ENCODE measurements at regions not wholly inside any gene's neighbourhood (a gene's known extent, or its start where the extent isn't known, plus 50 kb on each side); places are given as distances from the start of the nearest gene placed in this dataset.

GRCh38 chr11:70643642-70644041 lies 245.3 kb downstream of the CTTN start:
- H4K20me1 ChIP-seq (ENCODE audit: insufficient read depth, low read depth, low read length) = no peaks in the 10 kb centered on the region
- no peaks in the 10 kb centered on the region for H3K36me3 ChIP-seq (ENCODE audit: insufficient read depth, low read length)
- no peaks in the 10 kb centered on the region for H3K79me2 ChIP-seq (ENCODE audit: low read length)
- peaks cover 4% of the 10 kb centered on the region for H3K4me1 ChIP-seq (ENCODE audit: low read length)
- no peaks in the 10 kb centered on the region for H3K9me2 ChIP-seq (replicated peaks; ENCODE audit: insufficient read depth, low read length)
- H3K27ac ChIP-seq (ENCODE audit: low read length) = no peak overlapping the region
- no peak overlapping the region for H3K4me3 ChIP-seq (ENCODE audit: low read length)
- no peaks in the 10 kb centered on the region for H3K9me3 ChIP-seq (ENCODE audit: low read length)
- H3K4me2 ChIP-seq (ENCODE audit: low read depth, low read length, poor library complexity, severe bottlenecking) = no peak overlapping the region
- DNase-seq = peak; percentile 61
- no peak overlapping the region for H2AFZ ChIP-seq (ENCODE audit: low read length)
- H3K27me3 ChIP-seq (ENCODE audit: low read length) = no peaks in the 10 kb centered on the region
- H3K9ac ChIP-seq (ENCODE audit: low read length) = no peak overlapping the region

GRCh38 chr11:70644343-70645060 lies 246.2 kb downstream of the CTTN start:
- Histone ChIP-seq H3K36me3 (ENCODE audit: insufficient read depth, low read length) (no peaks in the 10 kb centered on the region), H3K4me1 (ENCODE audit: low read length) (peaks cover 4% of the 10 kb centered on the region)
- no peak for DNase-seq

GRCh38 chr11:70645537-70645936 lies 247.2 kb downstream of the CTTN start:
- H3K4me1 ChIP-seq (ENCODE audit: low read length) = peaks cover 4% of the 10 kb centered on the region
- H4K20me1 ChIP-seq (ENCODE audit: insufficient read depth, low read depth, low read length) = no peaks in the 10 kb centered on the region
- no peak overlapping the region for H3K27ac ChIP-seq (ENCODE audit: low read length)
- no peak for DNase-seq
- no peak overlapping the region for H3K9ac ChIP-seq (ENCODE audit: low read length)
- H3K9me2 ChIP-seq (replicated peaks; ENCODE audit: insufficient read depth, low read length) = no peaks in the 10 kb centered on the region
- no peaks in the 10 kb centered on the region for H3K9me3 ChIP-seq (ENCODE audit: low read length)
- H3K4me3 ChIP-seq (ENCODE audit: low read length) = no peak overlapping the region
- no peak overlapping the region for H3K4me2 ChIP-seq (ENCODE audit: low read depth, low read length, poor library complexity, severe bottlenecking)
- no peaks in the 10 kb centered on the region for H3K36me3 ChIP-seq (ENCODE audit: insufficient read depth, low read length)
- no peak overlapping the region for H2AFZ ChIP-seq (ENCODE audit: low read length)
- no peaks in the 10 kb centered on the region for H3K79me2 ChIP-seq (ENCODE audit: low read length)
- H3K27me3 ChIP-seq (ENCODE audit: low read length) = no peaks in the 10 kb centered on the region

More at GRCh38 chr11:70644343-70645060, 246.2 kb downstream of the CTTN start:
- Histone ChIP-seq H3K27ac (ENCODE audit: low read length) (no peak overlapping the region), H3K9me3 (ENCODE audit: low read length) (no peaks in the 10 kb centered on the region), H3K9me2 (replicated peaks; ENCODE audit: insufficient read depth, low read length) (no peaks in the 10 kb centered on the region), H3K4me3 (ENCODE audit: low read length) (no peak overlapping the region), H3K9ac (ENCODE audit: low read length) (no peak overlapping the region), H3K79me2 (ENCODE audit: low read length) (no peaks in the 10 kb centered on the region), H3K27me3 (ENCODE audit: low read length) (no peaks in the 10 kb centered on the region), H2AFZ (ENCODE audit: low read length) (no peak overlapping the region), H3K4me2 (ENCODE audit: low read depth, low read length, poor library complexity, severe bottlenecking) (no peak overlapping the region), H4K20me1 (ENCODE audit: insufficient read depth, low read depth, low read length) (no peaks in the 10 kb centered on the region)

GRCh38 chr11:70646272-70647049 lies 248.1 kb downstream of the CTTN start:
- H3K79me2 ChIP-seq (ENCODE audit: low read length) = no peaks in the 10 kb centered on the region
- no peaks in the 10 kb centered on the region for H3K9me2 ChIP-seq (replicated peaks; ENCODE audit: insufficient read depth, low read length)
- H3K9me3 ChIP-seq (ENCODE audit: low read length) = no peaks in the 10 kb centered on the region
- no peak overlapping the region for H3K27ac ChIP-seq (ENCODE audit: low read length)
- peaks cover 4% of the 10 kb centered on the region for H3K4me1 ChIP-seq (ENCODE audit: low read length)
- no peak overlapping the region for H3K9ac ChIP-seq (ENCODE audit: low read length)
- H3K36me3 ChIP-seq (ENCODE audit: insufficient read depth, low read length) = no peaks in the 10 kb centered on the region
- no peak overlapping the region for H3K4me2 ChIP-seq (ENCODE audit: low read depth, low read length, poor library complexity, severe bottlenecking)
- no peak overlapping the region for H2AFZ ChIP-seq (ENCODE audit: low read length)
- no peak for DNase-seq
- H3K27me3 ChIP-seq (ENCODE audit: low read length) = no peaks in the 10 kb centered on the region
- H3K4me3 ChIP-seq (ENCODE audit: low read length) = no peak overlapping the region
- no peaks in the 10 kb centered on the region for H4K20me1 ChIP-seq (ENCODE audit: insufficient read depth, low read depth, low read length)

DNA sequence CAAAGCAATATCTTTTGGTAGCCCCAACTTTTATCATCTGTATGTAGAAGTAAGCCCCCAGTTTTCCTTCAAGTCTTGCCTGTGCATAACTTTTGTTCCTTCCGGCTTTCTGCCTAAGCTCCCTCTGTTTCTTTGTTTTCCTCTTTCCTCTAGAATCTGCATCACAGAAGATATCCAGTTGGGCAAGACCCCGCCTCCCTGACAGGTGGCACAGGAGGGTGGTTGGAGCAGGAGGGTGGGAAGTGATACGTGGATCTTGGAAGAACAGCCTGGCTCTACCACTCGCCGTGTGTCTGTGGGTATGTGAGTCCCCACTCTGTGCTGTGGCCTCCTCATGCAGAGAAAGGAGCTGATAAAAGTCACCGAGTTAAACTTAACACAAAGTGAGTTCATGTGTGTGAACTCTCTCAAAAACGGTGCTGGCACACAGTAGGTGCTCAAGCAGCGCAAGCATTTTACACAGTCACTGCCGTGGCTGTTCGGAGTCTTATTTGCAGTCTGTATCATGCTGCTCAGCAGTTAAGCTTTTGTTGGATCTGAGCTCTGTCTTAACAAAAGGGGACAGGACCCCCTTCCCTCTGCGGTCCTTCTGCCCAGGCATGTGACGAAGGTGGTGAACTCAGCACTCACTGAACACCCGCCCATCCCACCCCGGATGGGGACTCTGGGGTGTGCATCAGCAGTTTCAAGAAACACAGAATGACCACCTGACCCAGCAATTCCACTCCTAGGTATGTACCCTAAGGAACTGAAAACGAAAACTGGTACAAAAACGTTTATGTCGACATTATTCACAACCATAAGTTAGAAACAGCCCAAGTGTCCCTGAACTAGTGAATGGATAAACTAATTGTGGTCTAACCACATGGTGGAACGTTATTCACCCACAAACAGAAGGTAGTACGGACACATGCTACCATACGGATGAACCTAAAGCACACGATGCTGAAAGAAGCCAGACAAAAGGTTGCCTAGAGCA lies 249.1 kb downstream of the CTTN start:
- H3K9me2 ChIP-seq (replicated peaks; ENCODE audit: insufficient read depth, low read length) = no peaks in the 10 kb centered on the region
- no peak overlapping the region for H3K4me2 ChIP-seq (ENCODE audit: low read depth, low read length, poor library complexity, severe bottlenecking)
- no peak for DNase-seq
- H3K9ac ChIP-seq (ENCODE audit: low read length) = no peak overlapping the region
- no peaks in the 10 kb centered on the region for H4K20me1 ChIP-seq (ENCODE audit: insufficient read depth, low read depth, low read length)
- no peaks in the 10 kb centered on the region for H3K9me3 ChIP-seq (ENCODE audit: low read length)
- peaks cover 4% of the 10 kb centered on the region for H3K4me1 ChIP-seq (ENCODE audit: low read length)
- H3K36me3 ChIP-seq (ENCODE audit: insufficient read depth, low read length) = no peaks in the 10 kb centered on the region
- H3K4me3 ChIP-seq (ENCODE audit: low read length) = no peak overlapping the region
- H3K79me2 ChIP-seq (ENCODE audit: low read length) = no peaks in the 10 kb centered on the region
- no peaks in the 10 kb centered on the region for H3K27me3 ChIP-seq (ENCODE audit: low read length)
- no peak overlapping the region for H3K27ac ChIP-seq (ENCODE audit: low read length)
- no peak overlapping the region for H2AFZ ChIP-seq (ENCODE audit: low read length)

GRCh38 chr11:70650075-70650909 lies 252.0 kb downstream of the CTTN start:
- Histone ChIP-seq H3K36me3 (ENCODE audit: insufficient read depth, low read length) (no peaks in the 10 kb centered on the region), H3K79me2 (ENCODE audit: low read length) (no peaks in the 10 kb centered on the region), H3K4me2 (ENCODE audit: low read depth, low read length, poor library complexity, severe bottlenecking) (no peak overlapping the region), H3K27me3 (ENCODE audit: low read length) (no peaks in the 10 kb centered on the region), H3K9ac (ENCODE audit: low read length) (no peak overlapping the region), H4K20me1 (ENCODE audit: insufficient read depth, low read depth, low read length) (no peaks in the 10 kb centered on the region), H3K9me3 (ENCODE audit: low read length) (no peaks in the 10 kb centered on the region), H3K27ac (ENCODE audit: low read length) (no peak overlapping the region), H3K4me3 (ENCODE audit: low read length) (no peak overlapping the region), H2AFZ (ENCODE audit: low read length) (no peak overlapping the region), H3K4me1 (ENCODE audit: low read length) (no peaks in the 10 kb centered on the region), H3K9me2 (replicated peaks; ENCODE audit: insufficient read depth, low read length) (no peaks in the 10 kb centered on the region)
- peak; percentile 90 for DNase-seq

DNA sequence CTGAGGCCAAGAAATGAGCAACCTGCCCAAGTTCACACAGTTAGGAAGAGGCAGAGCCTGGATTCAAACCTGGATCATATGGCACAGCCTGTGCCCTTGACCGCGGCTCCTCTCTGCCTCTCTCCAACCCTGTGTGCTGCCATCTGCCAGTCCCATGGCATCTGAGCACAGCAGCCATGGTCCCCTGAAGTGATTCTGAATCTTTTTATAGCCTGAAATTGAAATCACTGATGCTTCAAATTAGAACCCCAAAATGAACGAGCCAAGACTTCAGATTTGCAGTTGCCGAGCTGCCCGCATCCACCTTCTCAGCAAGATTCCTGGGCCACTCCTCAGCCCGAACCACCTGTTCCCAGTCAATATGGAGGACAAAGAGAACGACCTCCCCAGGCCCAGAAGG lies 252.7 kb downstream of the CTTN start:
- no peaks in the 10 kb centered on the region for H3K36me3 ChIP-seq (ENCODE audit: insufficient read depth, low read length)
- no peak overlapping the region for H3K27ac ChIP-seq (ENCODE audit: low read length)
- no peak overlapping the region for H3K4me2 ChIP-seq (ENCODE audit: low read depth, low read length, poor library complexity, severe bottlenecking)
- no peaks in the 10 kb centered on the region for H4K20me1 ChIP-seq (ENCODE audit: insufficient read depth, low read depth, low read length)
- no peak for DNase-seq
- no peak overlapping the region for H2AFZ ChIP-seq (ENCODE audit: low read length)
- H3K4me1 ChIP-seq (ENCODE audit: low read length) = no peaks in the 10 kb centered on the region
- no peaks in the 10 kb centered on the region for H3K9me3 ChIP-seq (ENCODE audit: low read length)
- H3K9me2 ChIP-seq (replicated peaks; ENCODE audit: insufficient read depth, low read length) = no peaks in the 10 kb centered on the region
- H3K27me3 ChIP-seq (ENCODE audit: low read length) = no peaks in the 10 kb centered on the region
- no peak overlapping the region for H3K4me3 ChIP-seq (ENCODE audit: low read length)
- no peak overlapping the region for H3K9ac ChIP-seq (ENCODE audit: low read length)
- H3K79me2 ChIP-seq (ENCODE audit: low read length) = no peaks in the 10 kb centered on the region

Measured in Karpas-422 (cell line).